Parathyroid adenoma (tissue), 2 donors: ENCODE measurements at regions not wholly inside any gene's neighbourhood (a gene's known extent, or its start where the extent isn't known, plus 50 kb on each side); places are given as distances from the start of the nearest gene placed in this dataset.

Experiments
- H2AFZ ChIP-seq: fragments of 300-600 bp; sonication (generic); one replicate; pipeline ENCODE4 v1.7.0; 2017; ENCODE audit warnings: antibody characterized with exemption, mild to moderate bottlenecking
- H3K27ac ChIP-seq: fragments of 300-600 bp; sonication (generic); one replicate; pipeline ENCODE4 v1.7.0; 2017
- H3K27me3 ChIP-seq: fragments of 300-600 bp; sonication (generic); one replicate; pipeline ENCODE4 v1.7.0; 2017; ENCODE audit warnings: low read length; ENCODE audit not compliant: control insufficient read depth, insufficient read depth
- H3K36me3 ChIP-seq: fragments of 300-600 bp; sonication (generic); one replicate; pipeline ENCODE4 v1.7.0; 2017; ENCODE audit warnings: low read length; ENCODE audit not compliant: control insufficient read depth, insufficient read depth
- H3K4me1 ChIP-seq: fragments of 300-600 bp; sonication (generic); one replicate; pipeline ENCODE4 v1.7.0; 2017; ENCODE audit warnings: control low read depth
- H3K4me2 ChIP-seq: fragments of 300-600 bp; sonication (generic); one replicate; pipeline ENCODE4 v1.7.0; 2017; ENCODE audit warnings: low read length
- H3K4me3 ChIP-seq: fragments of 300-600 bp; sonication (generic); one replicate; pipeline ENCODE4 v1.7.0; 2017; ENCODE audit warnings: low read depth, low read length
- H3K79me2 ChIP-seq: fragments of 300-600 bp; sonication (generic); one replicate; pipeline ENCODE4 v1.7.0; 2017; ENCODE audit warnings: control low read depth
- H3K9ac ChIP-seq: fragments of 300-600 bp; sonication (generic); one replicate; pipeline ENCODE4 v1.7.0; 2017; ENCODE audit warnings: mild to moderate bottlenecking
- H3K9me3 ChIP-seq: fragments of 300-600 bp; sonication (generic); one replicate; pipeline ENCODE4 v1.7.0; 2017; ENCODE audit warnings: low read length; ENCODE audit not compliant: control insufficient read depth
- CTCF ChIP-seq: fragments of 300-600 bp; sonication (generic); IDR thresholded peaks from one replicate; pipeline ENCODE4 v1.7.0; 2017; ENCODE audit warnings: antibody characterized with exemption, mild to moderate bottlenecking
- donor health status: primary hyperparathyroidism.

- H3K9me3 ChIP-seq = no peaks in the 10 kb centered on the region
- H3K9ac ChIP-seq = no peak overlapping the region
- H3K27me3 ChIP-seq = no peaks in the 10 kb centered on the region
- no peak for TF ChIP-seq CTCF
- no peaks in the 10 kb centered on the region for H3K4me1 ChIP-seq
- H3K79me2 ChIP-seq = no peaks in the 10 kb centered on the region
- no peak overlapping the region for H3K27ac ChIP-seq
- no peak overlapping the region for H3K4me2 ChIP-seq
- no peak overlapping the region for H2AFZ ChIP-seq
- H3K4me3 ChIP-seq = no peak overlapping the region
- H3K36me3 ChIP-seq = no peaks in the 10 kb centered on the region
Measured at GRCh38 chr5:43874772-43875171, 271.8 kb downstream of the NNT start.

- TF ChIP-seq CTCF = no peak
- Histone ChIP-seq H3K27me3 (no peaks in the 10 kb centered on the region), H3K4me1 (no peaks in the 10 kb centered on the region), H3K36me3 (no peaks in the 10 kb centered on the region), H2AFZ (no peak overlapping the region), H3K79me2 (no peaks in the 10 kb centered on the region), H3K4me2 (no peak overlapping the region), H3K9ac (no peak overlapping the region), H3K9me3 (no peaks in the 10 kb centered on the region), H3K4me3 (no peak overlapping the region), H3K27ac (no peak overlapping the region)
Measured at GRCh38 chr5:43873791-43874190, 270.8 kb downstream of the NNT start.

GRCh38 chr5:43859309-43859708 is 256.3 kb downstream of the NNT start:
- Histone ChIP-seq H2AFZ (no peak overlapping the region), H3K4me3 (no peak overlapping the region), H3K27me3 (no peaks in the 10 kb centered on the region), H3K36me3 (no peaks in the 10 kb centered on the region), H3K4me1 (peaks cover 18% of the 10 kb centered on the region), H3K27ac (no peak overlapping the region), H3K9me3 (no peaks in the 10 kb centered on the region), H3K4me2 (no peak overlapping the region), H3K79me2 (no peaks in the 10 kb centered on the region), H3K9ac (no peak overlapping the region)
- no peak for TF ChIP-seq CTCF

DNA sequence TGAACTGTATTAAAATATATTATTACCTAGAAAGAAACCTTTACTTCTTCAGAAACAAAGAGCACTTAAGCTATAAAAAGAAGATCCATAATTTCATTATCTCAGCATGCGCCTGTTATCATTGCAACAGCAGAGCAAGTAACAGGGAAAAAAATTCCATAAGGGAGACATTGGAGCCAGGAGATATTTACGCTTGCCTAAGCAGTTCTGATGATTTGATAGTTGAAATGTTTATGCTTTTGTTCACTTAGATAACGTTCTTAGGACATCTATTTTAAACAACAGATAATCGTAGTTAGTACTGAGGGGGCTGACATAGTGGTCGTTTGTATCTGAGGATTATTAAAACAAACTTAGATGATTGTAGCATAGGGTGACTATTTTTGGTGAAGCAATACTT is 252.5 kb downstream of the NNT start:
- H3K4me2 ChIP-seq = peak overlapping the region; percentile 57
- H3K4me1 ChIP-seq = peaks cover 25% of the 10 kb centered on the region
- no peak overlapping the region for H3K4me3 ChIP-seq
- TF ChIP-seq CTCF = no peak
- no peaks in the 10 kb centered on the region for H3K79me2 ChIP-seq
- H3K27ac ChIP-seq = peak overlapping the region; percentile 20
- H3K36me3 ChIP-seq = no peaks in the 10 kb centered on the region
- peak overlapping the region; percentile 47 for H2AFZ ChIP-seq
- H3K9me3 ChIP-seq = no peaks in the 10 kb centered on the region
- H3K27me3 ChIP-seq = no peaks in the 10 kb centered on the region
- no peak overlapping the region for H3K9ac ChIP-seq

GRCh38 chr5:43854697-43855292 is 251.8 kb downstream of the NNT start:
- no peaks in the 10 kb centered on the region for H3K36me3 ChIP-seq

More at GRCh38 chr5:43854697-43855292, 251.8 kb downstream of the NNT start:
- Histone ChIP-seq H3K4me3 (no peak overlapping the region), H3K9me3 (no peaks in the 10 kb centered on the region), H3K79me2 (no peaks in the 10 kb centered on the region), H3K9ac (no peak overlapping the region), H2AFZ (peak overlapping the region; percentile 53), H3K4me2 (peak overlapping the region; percentile 57), H3K27ac (peak overlapping the region; percentile 20), H3K27me3 (no peaks in the 10 kb centered on the region), H3K4me1 (peaks cover 25% of the 10 kb centered on the region)
- no peak for TF ChIP-seq CTCF
